NCI-H345 treated with DMSO at 0.1 percent for 48 hours (cell line): ENCODE measurements at regions not wholly inside any gene's neighbourhood (a gene's known extent, or its start where the extent isn't known, plus 50 kb on each side); places are given as distances from the start of the nearest gene placed in this dataset.

Source experiments
- DNase-seq: peaks from one replicate; lab custom pipeline; 2025; ENCODE audit not compliant: unreplicated experiment; lab: John Stamatoyannopoulos, UW

DNA sequence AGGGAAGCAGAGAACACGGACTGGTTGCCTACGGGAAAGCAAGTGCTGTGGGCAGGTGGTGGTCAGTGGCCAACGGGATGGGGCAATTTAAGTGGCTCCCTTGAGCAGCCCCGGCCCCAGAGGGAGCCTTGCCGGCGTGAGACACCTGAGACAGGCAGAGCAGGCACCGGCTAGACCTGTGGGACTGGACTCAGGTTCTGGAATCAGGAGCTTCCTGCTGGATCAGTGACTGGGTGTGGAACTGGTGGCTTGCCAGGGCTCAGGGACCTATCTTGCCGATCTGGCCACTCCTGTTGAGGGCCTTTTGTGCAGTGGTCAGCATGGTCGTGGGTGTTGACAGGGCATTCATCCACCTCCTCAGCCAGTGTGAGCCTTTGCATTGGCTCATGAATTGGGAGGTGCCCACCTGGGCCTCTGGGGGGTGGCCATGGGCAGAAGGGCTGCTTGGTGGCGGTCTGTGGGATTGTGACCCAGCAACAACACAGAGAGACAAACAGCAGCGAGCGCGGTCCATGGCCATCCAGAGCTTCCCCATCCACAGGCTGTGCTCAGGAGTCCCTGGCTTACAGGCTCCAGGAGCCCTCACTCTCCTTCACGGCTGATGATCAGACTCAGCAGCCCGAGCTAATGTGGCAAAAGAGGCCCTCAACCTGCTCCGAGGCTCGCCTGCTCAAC, 85.4 kb upstream of the ZNF516 start:
- no peak for DNase-seq

DNA sequence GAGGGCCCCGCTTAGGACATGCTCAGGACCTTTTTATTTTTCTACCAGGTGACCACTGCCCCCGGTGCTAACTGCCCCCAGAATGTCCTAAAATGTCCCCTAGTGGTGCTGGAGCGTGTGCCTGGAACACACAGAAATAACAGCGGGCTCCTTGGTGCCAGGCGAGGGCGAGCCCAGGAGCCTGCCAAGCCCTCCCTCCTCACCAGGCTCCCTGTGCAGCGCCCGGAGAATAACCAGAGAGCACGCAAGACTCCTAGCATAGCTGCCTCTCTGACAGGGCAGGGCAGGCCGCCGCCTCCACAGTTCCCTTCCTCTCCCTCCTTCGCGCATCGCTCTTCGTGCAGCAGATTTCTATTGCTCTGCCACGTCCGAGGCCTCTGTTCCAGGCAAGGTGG, 84.3 kb upstream of the ZNF516 start:
- DNase-seq = no peak

DNA sequence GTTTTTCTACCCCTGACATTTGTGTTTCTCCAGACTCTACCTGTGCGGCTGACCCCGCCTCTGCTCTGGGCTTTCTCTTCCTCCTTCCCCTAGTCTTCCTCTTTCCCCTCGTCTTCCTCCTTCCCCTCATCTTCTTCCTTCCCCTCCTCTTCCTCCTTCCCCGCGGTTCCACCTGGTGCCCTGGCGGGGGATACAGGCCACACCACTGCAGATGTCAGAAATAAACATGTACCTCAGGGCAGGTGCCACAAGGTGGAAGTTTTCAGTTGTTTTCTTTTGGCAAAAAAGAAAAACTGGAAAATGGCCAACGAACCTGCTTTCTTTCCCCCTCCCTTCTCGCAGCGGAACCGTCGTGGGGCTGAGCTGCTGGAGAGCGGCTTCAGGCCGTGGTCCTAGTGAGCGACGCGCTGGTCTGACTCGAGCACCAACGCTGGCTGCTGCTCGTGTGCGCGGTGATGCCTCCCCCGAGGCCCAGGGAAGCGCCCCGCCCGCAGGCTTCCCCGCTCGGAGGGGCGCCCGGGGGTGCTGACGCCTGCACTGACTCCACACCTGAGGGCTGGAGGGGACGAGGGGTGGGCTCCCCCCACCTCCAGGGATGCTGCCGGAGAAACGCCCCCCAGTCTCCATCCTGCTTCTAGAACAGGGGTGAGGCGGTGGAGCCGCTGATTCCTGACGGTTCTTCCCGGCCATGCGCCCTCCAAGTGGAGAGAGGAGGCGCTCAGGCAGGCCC, 83.7 kb upstream of the ZNF516 start:
- DNase-seq = no peak

DNA sequence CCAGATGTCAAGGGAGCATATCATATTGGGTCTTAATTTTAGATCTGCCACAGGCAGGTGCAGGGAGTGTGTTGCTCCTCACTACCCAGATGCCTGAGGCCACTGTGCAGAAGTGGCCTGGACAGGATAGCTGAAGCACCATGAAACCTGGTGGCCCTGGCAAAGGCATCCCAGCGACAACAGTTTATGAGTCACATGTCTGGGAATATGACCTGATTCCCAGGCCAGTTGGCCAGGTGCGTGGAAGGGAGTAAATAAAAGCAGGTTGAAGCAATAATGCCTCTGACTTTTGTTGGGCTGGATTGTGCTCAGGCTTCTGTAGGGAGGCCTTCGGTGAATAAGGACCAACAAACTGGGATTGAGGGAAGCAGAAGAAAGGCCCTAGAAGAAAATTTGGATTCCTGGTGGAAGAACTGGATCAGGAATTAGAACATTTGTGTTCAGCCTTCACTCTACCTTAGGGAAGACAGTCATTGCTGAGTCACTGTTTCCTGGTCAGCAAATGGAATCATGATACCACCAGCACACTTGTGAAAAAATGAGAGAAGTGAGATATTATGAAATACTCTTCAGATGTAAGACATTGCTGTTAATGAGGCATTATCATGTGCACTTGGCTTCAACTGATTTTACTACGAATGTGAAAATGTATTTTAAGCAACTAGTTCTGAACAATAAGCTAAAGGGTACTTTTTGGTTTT, 78.4 kb upstream of the ZNF516 start:
- DNase-seq = no peak

- DNase-seq = no peak
Observed at GRCh38 chr18:76572518-76573247, 77.6 kb upstream of the ZNF516 start.

GRCh38 chr18:76571689-76572088, 76.6 kb upstream of the ZNF516 start:
- DNase-seq = no peak

DNA sequence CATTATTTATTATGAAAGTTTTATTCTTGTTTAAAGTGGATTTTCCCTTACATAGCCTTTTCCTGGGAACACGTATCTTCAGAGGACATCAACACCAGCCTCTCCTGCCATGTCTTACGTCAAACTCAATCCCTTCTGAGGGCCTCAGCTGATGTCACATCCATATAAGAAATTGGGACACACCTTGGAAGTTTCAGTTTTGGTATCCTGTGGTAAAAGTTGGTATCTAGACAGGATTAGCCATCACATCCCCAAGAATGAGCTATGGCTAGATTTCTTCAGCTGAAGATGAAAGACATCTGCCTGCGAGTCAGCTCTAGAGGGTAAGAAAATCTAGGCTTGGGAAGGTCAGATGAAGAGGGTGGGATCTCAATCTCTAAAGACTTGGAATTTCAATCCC, 75.8 kb upstream of the ZNF516 start:
- DNase-seq = no peak

DNA sequence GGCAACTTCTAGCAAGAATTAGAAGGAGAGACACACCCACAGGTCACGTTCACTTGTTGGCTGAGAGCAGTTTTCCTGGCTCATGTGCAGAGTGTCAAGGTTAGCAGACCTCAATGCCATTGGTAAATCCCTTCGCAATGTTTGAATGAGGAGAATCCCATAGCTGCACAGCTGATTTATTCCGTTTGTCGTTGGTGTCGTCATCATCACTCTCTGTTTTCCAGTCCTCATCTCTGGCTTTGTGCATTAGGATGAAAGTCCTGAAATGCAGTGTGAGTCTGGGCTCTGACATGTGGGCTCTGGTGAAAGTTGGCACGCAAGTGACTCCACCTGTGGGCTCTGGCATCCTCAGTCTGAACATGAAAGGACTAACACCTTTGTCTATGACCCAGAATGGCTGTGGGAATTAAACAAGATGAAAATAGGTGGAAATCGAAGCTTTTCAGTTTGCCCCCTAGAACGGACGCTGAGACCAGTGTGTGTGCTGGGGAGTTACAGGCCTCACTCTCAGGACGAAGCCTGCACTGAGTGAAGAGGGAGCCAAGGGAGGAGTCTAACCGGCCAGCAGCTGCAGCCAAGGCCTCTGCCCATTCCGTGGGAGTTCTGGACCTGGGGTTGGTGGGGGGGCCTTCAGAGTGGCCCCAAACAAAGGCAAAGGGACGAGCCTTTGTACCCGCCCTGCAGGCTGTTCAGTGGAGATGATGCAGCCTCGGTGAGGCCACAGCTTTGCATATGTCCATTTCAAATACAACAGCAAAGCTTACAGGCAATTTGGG, 74.8 kb upstream of the ZNF516 start:
- DNase-seq = no peak

DNA sequence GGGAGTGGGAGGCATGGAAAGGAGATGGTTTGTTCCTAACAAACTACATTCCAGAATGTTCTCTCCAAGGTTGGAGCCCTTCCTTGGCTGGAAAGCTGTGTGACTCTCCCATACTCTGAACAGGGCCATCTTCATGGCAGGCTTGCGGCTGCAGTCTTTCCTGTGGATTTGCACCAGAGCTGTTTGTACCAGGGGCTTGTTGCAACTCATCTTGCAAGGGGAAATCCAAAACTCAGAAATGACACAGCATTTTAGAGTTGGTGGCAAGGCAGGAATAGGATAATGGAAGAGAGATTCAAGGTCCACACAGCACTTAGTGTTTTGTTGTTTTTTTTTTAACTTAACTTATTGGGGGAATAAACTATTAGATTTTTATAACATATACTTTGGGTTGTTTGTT, 73.7 kb upstream of the ZNF516 start:
- no peak for DNase-seq

- no peak for DNase-seq
Observed at GRCh38 chr18:76567835-76568445, 72.9 kb upstream of the ZNF516 start.

DNA sequence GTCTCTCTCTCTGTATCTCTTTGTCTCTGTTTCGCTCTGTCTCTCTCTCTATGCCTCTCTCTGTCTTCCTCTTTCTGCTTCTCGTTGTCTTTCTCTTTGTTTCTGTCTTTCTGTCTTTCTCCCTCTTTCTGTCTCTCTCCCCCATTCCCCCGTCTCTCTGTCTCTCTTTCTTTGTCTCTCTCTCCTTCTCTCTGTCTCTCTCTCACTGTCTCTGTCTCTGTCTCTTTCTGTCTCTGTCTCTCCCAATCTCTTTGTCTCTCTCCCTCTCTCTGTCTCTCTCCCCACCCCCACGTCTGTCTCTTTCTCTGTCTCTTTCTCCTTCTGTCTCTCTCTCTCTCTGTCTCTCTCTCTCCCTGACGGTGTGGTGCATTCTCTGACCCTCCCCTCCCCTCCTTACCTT, 71.9 kb upstream of the ZNF516 start:
- DNase-seq = no peak

DNA sequence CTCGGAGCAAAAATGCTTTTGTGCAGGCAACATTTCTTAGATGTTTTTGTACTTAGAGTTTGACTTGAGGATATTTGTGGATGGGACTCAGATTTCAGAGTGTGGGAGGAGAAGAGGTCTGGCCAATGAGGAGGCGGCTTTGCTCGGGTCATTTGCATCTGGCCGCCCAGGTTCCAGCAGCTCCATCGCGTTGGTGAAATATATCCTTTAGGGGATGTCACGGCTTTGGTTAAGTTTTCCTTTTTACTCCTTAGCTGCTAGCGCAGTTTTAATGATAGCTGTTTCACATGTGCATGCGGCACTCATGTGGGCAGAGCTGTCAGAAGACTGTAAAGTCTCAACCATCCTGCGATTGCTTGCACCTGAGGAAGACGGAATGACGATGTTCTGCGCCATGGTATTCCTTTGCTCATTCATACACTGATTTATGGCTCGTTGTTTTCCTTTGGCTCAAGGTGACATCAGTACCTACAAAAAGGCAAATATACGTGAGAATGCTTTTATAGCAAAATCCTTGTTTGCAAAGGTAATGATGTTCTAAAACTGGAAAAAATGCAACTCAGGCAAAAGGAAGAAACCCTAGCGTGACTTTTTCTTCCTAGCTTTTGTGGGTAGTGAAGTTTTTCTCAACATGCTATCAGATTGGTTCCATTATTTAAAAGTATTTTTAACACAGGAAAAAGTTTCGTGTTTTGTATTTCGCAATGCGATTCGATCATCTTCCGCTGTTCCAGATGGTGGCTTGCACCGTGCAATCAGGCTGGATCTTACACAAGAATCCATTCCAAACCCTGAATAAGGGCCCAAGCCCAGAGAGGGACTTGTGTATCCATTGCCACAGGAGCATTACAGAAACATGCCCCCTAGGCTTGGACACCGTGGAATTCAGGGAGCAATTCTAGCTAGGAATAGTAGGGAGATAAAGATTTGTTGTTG, 70.5 kb upstream of the ZNF516 start:
- DNase-seq = no peak

DNA sequence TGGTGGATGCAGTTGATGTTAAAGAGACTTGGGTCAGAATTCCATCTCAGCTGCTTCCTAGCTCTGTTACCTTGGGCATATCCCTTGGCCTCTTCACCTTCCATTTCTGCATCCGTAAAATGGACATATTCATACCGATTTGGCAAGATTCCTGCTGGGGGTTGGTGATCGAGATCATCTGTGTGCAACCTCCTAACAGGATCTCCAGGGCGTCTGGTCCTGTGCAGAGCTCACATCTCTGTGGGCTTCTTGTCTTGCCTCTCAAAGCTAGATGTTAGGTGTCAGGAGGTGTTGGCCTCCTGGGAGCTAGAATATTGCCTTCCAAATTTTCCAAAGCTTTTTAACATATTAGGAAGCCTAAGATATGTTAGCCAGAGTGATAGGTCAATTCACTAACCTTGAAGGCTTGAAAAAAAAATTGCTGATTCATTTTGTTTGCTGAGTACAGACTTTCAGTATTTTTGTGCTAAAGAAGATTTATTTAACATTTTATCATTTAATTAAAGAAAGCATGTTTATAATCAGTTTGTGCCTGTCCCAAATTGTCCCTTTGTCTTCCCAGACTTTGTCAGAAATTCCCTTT, 69.7 kb upstream of the ZNF516 start:
- no peak for DNase-seq

DNA sequence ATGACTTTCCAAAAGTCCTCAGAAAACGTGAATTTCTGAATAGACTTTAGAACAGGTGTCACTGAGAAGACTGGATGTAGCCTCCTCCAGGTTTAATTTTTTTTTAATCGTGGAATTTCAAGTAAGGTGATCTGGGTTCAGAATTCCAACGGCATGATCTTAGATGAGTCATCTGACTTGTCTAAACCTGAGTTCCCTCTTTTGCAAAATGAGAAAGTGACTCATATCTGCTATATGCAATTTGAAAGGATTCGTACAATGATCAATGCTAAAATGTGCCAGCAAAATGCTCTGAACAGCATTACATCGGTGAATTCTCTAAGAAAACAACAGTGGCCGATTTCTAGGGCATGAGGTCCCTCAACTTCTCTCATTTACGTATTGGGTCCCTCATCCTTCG, 69.1 kb upstream of the ZNF516 start:
- DNase-seq = no peak

DNA sequence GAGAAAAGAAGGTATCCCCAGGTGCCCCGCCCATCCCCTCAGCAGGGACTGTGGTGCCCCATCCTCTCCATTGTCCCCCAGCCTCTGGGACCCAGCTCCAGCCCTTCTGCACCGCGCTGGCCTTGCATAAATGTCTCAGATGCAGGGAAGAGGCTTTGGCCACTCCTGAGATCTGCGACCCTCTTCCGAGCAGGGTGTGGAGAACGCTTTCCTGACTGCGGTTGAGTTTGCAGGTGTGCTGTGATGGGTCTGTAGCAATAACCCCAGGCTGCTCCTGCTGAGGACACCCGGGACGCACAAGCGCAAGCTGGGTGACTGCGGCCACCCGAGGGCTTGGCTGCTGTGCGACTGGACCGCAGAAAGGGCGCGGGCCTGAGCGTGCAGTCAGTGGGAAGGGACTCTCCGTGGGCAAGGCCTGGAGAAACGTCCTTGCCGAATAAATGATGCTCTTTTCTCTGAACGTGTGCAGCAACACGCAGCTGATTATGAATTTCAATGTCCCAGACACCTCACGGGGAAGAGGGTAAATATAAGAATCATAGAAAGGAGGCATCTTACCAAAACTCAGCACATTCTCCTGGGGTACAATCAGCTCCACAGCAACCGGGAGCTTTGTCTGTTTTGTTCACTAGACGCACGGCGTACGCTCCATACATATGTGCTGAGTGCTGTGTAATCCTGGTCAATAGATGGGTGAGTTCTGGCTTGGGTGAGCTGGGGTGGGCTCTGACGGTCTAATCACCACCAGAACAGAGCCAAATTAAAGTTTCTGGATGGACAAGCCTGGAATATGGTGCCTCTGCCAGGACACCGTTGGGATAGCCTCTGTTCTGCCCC, 67.5 kb upstream of the ZNF516 start:
- DNase-seq = no peak

GRCh38 chr18:76558881-76559667, 64.0 kb upstream of the ZNF516 start:
- no peak for DNase-seq

GRCh38 chr18:76557026-76557575, 62.1 kb upstream of the ZNF516 start:
- DNase-seq = no peak
